GM18861 (cell line): ENCODE measurements at regions not wholly inside any gene's neighbourhood (a gene's known extent, or its start where the extent isn't known, plus 50 kb on each side); places are given as distances from the start of the nearest gene placed in this dataset.
"Not testable (repeated sequence)": the region's sequence is repeated elsewhere in the genome, so short reads cannot be mapped to it uniquely, and the experiment has no call there.

ENCODE experiments used
- ATAC-seq: cut with Tn5 transposase; IDR thresholded peaks from one replicate; pipeline ENCODE4 v1.9.1; 2021; ENCODE audit not compliant: unreplicated experiment

DNA sequence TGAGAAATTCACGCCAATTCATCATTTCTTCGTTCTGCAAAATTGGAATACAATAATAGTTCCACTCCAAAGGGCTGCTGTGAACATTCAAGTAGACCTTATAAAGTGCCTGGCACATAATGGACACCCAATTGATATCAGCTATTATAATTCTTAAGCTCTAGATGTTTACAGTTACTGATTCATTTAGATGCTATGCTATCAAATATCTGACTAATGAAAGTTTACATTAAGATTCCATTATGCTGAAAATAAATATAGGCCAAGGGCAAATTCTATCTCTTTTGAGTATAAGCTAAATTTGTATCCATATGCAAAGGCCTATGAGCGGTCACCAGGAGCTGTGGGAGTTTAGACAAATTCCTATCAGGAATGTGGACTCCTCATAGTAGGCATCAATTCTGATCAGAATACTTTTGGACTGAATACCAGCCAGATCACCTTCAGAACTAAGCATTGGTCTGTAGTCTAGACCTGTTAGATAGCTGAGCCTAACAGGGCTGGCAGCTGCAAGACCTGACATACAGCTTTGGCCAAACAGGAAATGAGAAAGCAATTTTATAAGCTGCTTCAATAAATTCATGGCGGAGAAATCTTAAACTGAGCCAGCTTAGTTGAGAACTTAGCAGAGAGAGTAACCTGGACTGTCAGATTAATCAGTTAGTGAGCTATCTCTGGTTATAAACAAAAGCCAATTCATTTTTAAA is 384.3 kb upstream of the ACTRT1 start:
- no peak for ATAC-seq

DNA sequence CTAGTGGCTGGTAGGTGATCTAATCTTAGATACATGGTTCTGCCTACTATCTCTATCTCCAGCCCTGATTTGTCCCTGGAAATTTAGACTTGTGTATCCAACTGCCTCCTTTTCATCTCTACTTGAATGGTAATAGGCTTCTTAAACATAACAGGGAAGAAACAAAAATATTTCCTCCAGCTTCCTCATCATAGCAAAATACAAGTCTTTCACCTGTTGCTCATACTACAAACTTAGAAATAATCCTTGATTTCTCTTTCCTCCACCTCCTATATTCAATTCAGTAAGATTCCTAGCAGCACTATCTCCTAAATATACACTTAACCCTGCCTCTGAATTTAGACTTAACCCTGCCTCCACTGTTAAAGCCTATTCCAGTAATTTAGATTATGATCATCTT is 373.3 kb upstream of the ACTRT1 start:
- ATAC-seq, result no peak

DNA sequence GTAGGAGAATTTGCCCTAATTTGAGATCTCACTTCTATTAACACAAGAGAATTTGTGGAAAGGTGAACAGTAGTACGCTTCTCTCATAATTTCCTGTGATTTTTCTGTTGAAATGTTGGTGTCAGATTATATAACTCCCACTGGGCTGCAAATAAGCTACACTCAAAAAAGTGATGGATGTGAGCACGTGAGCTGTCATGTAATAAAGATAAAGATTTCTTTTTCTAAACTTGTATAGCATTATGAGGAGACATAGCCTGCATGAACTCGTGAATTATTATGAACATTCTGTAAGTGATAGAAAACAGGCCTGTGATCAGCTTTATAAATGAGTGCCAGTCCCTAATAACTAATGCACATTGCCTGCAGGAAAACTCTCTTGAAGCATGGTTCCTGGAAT is 356.6 kb upstream of the ACTRT1 start:
- ATAC-seq, result no peak

DNA sequence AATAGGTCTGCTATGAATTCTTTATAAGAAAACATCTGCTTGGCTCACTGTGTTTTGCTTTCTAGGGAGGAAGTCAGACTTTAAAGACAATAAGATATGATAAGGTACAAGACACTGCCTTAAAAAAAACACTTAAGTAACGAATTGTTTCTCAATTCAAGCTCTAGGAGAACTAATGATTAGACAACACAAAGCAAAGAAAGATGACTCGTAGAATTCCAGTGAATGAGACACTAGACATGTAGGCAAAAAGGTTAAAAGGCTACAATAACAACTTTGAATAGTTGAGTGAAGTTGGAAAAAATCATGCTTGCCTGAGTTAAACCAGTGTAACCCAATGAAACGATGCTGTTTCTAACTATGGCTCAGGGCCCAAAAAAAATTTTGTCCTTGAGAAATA is 344.4 kb upstream of the ACTRT1 start:
- no peak for ATAC-seq

DNA sequence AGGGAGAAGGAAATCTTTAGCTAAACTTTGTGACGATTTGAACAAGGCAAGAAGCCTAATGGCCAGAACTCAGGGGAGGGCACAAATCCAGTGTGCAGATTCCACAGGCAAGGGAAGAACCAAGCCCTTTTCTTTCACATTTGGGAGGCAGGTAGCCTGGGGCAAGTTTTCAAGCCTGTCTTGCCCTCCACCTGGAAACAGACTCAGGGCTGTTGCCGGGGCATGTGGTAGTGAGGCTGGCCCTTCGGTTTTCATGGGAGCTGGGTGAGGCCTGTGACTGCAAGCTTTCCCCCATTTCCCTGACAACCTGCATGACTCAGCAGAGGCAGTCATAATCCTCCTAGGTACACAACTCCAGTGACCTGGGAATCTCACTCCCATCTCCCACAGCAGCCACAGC is 331.6 kb upstream of the ACTRT1 start:
- not testable (repeated sequence) for ATAC-seq

DNA sequence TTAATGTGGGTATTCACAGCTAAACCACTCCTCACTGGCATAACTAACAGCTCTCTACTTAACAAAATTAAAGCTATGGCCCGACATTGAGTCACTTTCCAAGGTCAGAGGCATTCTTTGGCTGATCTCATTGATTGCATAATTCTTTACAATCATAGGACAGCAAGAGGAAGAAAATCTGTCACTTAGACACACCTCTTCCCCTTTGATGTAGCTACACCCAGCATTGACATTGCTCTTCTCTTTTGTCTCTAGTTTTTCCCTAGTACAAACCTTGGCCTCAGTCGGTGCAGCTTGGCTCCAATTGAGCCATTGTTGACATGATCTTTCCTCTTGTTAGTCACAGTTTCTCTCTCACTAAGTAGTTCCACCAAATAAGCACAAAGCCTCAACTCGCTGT is 313.3 kb upstream of the ACTRT1 start:
- ATAC-seq, result no peak

DNA sequence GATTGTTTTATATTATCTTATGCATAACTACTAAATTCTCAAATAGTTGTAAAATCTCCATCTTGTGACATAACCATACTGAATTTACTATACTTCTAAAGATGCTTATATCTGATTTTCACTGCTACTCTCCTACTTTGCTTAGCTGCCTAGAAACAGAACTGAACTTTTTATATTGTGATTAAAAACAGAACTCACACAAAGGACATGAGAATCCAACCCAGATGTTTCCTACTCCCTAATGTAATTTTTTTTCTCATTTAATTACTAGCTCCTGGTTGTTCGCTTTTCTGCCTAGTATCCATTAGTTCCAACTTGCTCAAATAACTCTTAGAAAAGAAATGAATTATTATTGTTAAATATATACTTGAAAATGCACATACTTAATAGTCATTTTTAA is 283.5 kb upstream of the ACTRT1 start:
- no peak for ATAC-seq

DNA sequence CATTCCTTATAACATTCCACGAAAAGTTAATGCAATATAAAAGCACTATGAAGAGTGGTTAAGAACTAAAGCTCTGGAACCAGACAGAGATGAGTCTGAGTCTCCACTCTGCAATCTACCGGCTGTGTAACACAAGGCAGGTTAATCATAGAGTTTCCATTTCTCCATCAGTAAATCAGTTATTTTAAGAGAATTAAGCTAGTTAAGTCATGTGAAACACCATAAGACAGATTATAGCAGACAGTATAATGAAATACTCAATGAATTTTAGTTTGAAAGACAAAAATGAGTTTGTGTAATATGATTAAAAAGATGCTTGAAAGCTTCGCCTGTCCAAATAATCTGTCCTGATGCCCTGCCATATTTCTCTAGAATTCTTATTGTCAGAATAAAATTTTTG is 282.6 kb upstream of the ACTRT1 start:
- ATAC-seq, result no peak

DNA sequence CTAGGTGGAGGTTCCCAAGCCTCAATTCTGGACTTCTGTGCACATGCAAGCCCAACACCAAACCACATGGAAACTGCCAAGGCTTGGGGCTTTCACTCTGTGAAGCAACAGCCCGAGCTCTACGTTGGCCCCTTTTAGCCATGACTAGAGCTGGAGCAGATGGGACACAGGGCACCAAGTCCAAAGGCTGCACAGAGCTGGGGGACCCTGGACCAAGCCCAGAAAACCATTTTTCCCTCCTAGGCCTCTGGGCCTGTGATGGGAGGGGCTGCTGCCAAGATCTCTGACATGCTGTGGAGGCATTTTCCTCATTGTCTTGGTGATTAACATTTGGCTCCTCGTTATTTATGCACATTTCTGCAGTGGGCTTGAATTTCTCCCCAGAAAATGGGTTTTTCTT is 258.7 kb upstream of the ACTRT1 start:
- ATAC-seq, result no peak

DNA sequence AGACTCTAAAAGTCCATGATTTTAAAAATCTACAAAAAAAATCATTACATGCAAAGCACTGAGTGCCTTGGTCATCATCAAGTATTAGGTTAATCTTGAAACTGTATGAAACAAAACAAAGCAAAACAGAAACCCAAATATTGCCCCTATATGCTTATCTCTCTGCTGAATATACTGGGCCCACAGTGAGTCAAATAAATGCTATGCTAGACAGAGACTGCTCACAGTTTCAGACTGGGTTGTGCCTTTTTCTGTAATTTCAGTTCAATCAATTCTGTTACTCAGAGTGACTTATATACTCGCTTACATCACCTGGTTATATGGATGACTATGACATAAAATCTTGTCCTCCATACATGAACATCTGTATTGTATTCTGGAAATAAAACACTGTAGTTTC is 257.1 kb upstream of the ACTRT1 start:
- ATAC-seq, result no peak

DNA sequence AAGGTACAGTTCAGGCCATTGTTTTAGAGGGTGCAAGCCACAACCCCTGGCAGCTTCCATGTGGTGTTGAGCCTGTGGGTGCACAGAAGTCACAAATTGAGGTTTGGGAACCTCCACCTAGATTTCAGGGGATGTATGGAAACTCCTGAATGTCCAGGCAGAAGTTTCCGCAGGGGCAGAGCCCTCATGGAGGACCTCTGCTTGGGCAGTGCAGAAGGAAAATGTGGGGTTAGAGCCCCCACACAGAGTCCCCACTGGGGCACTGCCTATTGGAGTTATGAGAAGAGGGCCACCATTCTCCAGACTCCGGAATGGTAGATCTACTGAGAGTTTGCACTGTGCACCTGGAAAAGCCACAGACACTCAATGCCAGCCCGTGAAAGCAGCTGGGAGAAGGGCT is 242.0 kb upstream of the ACTRT1 start:
- ATAC-seq, result no peak

DNA sequence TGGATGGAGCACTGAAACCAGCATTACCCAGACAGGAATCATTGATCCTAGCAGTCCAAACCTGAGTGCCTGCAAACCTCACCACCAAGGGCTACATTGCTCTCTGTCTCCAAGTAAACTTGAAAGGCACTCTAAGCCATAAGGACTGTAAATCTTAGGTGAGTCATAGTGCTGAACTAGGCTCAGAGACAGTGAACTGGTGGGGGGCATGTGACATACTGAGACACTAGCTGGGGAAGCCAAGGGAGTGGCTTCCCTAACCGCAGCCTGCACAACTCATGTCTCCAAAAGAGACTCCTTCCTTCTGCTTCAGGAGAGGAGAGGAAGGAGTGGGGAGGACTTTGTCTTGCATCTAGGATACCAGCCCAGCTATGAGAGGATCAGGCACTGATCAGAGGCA is 235.5 kb upstream of the ACTRT1 start:
- no peak for ATAC-seq

DNA sequence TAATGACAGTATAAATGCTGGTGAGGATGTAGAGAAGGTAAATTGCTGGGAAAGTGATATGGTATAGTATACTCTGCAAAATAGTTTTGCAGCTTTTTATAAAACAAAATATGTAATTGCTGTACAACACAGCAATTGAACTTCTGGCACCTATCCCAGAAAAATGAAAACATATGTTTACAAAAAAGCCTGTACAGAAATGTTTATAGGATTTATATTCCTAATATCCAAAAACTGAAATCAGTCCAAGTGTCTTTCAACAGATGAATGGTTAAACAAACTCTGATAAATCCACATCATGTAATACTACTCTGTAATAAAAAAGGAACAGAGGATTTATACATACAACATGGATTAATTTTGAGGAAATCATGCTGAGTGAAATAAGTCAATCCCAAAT is 198.4 kb upstream of the ACTRT1 start:
- ATAC-seq, result no peak

DNA sequence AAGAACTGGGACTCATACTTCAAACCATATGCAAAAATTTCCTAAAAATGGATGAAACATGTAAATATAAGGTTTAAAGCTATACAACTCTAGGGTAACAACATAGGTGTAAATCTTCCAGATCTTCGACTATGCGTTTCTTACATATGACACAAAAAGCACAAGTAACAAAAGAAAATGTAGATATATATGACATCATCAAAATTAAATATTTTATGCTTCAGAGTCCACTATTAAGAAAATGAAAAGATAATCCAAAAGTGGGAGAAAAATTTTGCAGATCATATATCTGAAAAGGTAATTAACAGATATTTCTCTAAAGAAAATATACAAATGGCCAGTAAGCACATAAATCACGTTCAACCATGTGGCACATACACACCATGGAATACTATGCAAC is 164.2 kb upstream of the ACTRT1 start:
- ATAC-seq, result no peak

DNA sequence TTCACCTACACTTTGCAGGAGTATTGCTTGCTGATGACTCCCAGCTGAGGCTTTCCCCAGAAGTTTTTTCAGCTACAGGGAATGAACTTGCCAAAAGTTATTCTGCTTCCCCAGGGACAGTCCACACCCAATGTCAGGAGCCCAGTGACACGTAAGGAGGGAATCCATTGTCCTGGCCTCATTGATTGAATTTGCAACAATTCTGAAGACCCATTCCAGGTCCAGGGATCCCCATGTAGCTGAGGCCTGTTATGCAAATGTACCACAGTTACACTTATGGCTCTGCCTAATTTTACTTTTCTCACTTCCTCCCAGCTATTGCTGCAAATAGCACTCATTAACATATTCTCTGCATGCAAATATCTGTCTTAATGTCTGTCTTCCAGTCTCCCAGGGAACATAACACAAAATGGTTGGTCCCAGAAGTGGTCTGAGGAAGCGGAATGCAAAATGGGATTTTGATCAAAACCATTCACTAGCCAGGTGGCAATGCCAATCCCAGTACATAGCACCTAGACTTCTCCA is 113.7 kb upstream of the ACTRT1 start:
- ATAC-seq, result no peak

DNA sequence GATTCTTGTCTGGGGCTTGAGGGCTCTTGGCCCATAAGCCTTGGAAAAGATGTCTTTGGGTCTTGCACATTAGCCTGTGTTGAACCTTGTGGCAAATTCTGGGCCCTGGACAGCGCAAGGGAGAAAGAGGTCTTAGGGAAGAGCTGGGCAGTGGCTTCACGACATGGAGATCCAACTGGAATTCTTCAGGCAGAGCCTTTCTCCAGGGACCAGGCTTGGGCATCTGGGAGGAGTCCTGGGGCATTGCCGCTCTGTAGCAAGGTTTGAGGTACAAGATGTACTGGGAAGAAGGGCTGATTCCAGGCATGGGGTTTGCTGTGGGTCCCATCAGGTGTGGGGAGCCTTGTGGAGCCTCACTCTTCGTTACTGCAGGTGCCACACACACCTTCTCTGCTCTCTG is 104.0 kb upstream of the ACTRT1 start:
- no peak for ATAC-seq

DNA sequence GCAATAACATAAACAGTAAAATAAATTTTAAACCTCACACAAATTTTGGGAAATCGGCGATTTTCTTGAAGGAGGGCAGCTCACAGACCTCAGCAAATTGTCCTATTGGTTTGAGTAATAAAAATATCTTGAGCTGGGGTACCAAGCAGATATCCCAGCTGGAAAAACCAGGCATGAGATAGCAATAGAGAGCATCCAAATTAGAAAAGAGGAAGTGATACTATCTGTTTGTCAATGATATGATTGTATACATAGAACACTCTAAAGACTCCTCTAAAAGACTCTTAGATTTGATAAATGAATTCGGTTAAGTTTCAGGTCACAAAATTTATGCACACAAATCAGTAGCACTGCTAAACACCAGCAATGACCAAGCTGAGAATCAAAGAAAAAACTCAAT is 90.5 kb upstream of the ACTRT1 start:
- ATAC-seq, result no peak

DNA sequence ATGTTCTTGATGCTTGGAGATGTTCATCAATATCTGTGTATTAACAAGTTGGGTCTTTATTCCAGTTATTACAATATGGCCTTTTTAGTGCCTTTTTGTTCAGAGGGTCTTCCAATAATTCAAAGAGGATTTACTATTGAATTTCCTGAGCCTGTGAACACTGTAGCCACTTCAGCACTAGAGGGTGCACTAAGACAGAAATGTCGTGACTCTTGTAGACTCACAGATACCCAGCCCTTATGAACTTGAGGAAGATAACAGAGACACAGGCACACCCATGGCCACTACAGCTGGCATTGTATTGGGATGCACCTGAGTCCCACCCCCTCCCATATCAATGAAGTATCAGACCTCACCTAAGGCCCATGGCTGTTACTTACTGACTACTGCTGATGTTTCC is 54.4 kb upstream of the ACTRT1 start:
- no peak for ATAC-seq

DNA sequence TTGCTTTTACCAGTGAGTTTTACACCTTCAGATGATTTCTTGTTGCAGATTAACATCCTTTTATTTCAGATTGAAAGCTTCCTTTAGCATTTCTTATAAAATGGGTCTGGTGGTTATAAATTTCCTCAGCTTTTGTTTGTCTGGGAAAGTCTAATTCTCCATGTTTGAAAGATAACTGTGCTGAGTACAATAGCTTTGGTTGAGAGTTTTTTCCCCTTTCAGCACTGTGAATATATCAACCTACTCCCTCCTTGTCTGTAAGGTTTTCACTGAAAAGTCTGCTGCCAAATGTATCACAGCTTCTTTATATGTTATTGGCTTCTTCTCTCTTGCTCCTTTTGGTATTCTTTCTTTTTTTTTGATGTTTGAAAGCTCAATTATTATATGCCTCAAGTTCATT is 53.5 kb upstream of the ACTRT1 start:
- no peak for ATAC-seq
